GM20000 (cell line): ENCODE measurements at regions not wholly inside any gene's neighbourhood (a gene's known extent, or its start where the extent isn't known, plus 50 kb on each side); places are given as distances from the start of the nearest gene placed in this dataset.

Experiments
- DNase-seq: peaks from one replicate; pipeline ENCODE4 v3.0.0; 2012; ENCODE audit warnings: low spot score
- TF ChIP-seq, protein P1 (sequence below): IDR thresholded peaks from 2 replicates; pipeline ENCODE4 v1.5.1; 2012; ENCODE audit warnings: mild to moderate bottlenecking, control low read depth; ENCODE audit errors: extremely low read depth, missing control alignments

DNA sequence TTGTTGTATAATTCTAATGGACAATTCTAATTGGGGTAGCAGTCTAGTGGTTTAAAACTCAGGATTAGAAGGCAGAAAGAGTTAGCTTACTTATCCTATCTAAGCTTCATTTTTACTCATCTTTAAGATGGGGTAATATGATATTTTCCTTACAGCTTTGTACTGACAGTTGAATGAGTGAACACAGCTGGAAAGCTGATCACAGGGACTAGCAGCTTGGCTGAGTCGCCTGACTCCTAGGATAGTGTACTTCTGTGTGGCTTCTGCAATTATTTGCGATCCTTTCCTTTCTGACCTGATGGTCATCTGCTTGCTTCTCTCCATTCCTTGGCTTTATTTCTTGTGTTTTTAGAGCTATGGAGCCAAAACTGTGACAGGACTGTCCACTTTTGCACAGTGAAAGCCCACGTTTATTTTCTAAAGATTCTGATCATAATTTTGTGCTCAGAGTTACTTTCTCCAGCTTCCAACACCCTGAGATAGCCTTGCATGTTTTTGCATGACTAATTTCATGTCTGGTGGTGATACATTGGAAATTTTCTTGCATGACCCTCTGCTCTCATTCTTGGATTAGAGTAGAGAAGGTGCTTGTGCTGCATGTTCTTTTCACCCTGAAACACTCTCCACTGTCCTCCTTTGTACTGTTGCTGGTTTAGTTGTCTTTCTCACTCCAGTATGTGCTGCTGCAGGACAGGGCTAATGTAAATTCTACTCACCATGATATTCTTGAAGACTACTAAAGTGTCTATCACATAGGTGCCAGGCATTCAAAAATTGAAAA, 377.0 kb upstream of the ATP2B1 start:
- no peak for DNase-seq
- TF ChIP-seq, protein P1, sequence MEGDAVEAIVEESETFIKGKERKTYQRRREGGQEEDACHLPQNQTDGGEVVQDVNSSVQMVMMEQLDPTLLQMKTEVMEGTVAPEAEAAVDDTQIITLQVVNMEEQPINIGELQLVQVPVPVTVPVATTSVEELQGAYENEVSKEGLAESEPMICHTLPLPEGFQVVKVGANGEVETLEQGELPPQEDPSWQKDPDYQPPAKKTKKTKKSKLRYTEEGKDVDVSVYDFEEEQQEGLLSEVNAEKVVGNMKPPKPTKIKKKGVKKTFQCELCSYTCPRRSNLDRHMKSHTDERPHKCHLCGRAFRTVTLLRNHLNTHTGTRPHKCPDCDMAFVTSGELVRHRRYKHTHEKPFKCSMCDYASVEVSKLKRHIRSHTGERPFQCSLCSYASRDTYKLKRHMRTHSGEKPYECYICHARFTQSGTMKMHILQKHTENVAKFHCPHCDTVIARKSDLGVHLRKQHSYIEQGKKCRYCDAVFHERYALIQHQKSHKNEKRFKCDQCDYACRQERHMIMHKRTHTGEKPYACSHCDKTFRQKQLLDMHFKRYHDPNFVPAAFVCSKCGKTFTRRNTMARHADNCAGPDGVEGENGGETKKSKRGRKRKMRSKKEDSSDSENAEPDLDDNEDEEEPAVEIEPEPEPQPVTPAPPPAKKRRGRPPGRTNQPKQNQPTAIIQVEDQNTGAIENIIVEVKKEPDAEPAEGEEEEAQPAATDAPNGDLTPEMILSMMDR: no peak

DNA sequence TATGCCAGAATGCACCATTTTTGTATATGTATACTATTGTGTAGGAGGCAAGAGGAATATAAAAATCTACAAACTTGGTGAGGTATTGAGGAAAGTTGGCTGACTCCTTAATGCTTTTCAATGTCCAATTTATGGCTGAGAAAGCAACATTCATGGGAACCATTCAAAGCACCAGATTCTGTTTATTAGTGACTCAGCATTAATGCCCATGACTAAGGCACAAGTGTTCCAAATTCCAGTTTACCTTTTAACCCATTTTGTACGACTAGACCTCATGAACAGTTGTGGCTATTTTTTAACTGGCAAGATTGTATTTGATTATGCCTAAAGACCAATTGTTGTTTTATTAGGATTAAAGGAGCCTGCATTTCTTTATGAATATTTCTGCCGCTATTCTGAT, 375.4 kb upstream of the ATP2B1 start:
- TF ChIP-seq, protein P1: no peak
- no peak for DNase-seq

DNA sequence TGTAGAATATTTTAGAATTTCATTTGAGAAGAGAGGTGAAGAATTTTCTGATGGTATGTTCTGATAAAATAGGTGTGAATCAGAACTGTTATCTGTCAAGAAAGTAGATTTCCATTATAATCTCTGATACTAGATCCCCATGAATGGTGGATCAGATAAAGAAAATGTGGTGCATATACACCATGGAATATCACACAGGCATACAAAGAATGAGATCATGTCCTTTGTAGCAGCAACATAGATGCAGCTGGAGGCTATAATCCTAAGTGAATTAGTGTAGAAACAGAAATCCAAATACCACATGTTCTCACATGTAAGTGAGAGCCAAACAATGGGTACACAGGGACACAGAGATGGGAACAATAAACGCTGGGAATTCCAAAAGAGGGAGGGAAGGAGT, 372.0 kb upstream of the ATP2B1 start:
- no peak for DNase-seq
- TF ChIP-seq, protein P1: no peak

DNA sequence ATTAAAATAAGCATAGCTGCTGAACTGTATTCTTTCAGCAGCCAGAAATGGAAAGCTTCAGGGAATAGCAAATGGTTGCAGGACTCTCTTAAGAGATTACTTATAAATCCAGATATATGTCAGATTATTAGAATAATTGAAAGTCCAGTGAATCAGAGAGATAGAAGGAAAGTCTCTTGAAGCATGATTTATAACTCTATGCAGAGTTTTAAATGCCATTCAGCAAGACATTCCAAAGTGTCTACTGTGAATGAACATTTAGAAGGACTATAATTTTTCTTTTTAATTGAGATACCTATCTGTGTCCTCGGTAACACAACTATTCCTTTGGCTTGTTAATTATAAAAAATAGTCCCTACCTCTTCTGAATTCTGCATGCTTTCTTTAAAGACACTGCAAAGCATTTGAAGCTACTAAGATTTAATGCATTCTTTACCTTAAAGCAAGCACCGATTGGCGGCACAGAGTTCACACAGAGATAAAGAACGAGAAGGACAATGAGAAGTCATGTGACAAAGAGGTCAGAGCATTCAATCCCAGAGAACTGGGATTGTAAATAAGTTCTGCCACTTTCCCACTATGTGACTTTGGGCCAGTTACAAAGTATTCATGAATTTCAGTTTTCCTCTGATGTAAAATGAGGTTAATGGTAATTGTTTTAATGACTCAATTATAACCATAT, 371.0 kb upstream of the ATP2B1 start:
- TF ChIP-seq, protein P1: no peak
- no peak for DNase-seq

DNA sequence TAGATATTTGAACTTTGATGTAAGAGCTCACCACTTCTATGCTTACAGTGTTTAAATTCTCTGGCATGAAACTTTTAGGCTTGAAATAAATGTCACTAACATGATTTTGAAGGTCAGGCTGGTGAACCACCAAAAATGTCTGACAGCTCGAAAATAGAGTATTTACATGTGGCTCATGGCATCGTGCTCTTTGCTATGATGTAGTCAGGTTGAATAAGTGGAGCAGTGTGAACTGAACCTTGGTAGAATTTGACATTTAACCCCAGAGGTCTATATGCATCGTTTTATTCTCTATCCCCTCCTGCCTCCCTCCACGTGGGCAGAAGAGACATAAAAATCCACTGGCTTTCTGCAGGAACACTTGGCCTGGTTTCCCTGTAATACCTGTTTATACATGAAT, 369.7 kb upstream of the ATP2B1 start:
- DNase-seq: no peak
- TF ChIP-seq, protein P1: no peak

DNA sequence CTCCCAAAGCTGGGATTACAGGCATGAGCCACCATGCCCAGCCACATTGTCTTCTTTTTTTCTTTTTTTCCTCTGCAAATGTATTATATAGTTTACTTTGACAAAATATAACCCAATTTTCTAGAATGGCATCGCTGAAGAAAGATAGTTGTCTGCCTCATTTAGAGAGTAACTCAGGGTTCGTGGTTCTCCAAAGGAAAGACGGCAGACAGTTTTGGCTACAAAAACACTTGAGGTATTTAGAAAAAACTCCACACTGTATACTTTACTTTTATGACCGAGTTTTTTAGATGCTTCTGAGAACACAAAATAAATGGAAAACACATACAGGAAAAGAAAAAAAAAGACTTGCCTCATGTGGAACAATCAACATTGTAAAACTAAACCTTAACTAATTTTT, 369.1 kb upstream of the ATP2B1 start:
- TF ChIP-seq, protein P1: no peak
- DNase-seq: no peak

DNA sequence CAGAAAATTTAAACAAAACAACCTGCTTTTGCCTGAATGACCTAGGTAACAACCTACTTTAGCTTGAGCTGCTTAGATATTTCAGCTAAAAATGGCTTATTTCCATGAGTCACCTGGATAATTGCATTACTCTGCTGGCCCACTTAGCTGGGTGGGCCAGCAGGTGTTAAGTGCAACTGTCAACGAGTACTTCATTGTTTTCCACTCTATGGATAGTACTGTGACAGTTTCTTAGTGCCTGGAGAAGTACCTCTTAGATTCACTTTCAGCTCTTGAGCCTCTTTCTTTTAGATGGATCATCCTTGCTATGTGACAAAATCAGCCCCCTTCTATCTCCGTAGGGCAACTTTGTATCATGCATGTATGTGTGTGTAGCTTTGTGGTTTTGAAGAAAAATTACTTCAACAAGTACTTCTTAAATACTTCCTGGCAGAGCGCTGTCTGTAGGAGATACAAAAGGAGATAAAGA, 368.2 kb upstream of the ATP2B1 start:
- TF ChIP-seq, protein P1: no peak
- DNase-seq: no peak
